ENCODE measurements at regions not wholly inside any gene's neighbourhood (a gene's known extent, or its start where the extent isn't known, plus 50 kb on each side); places are given as distances from the start of the nearest gene placed in this dataset.
A peak's percentile ranks its signal among the peaks of the same experiment; 100 is the strongest.

DNA sequence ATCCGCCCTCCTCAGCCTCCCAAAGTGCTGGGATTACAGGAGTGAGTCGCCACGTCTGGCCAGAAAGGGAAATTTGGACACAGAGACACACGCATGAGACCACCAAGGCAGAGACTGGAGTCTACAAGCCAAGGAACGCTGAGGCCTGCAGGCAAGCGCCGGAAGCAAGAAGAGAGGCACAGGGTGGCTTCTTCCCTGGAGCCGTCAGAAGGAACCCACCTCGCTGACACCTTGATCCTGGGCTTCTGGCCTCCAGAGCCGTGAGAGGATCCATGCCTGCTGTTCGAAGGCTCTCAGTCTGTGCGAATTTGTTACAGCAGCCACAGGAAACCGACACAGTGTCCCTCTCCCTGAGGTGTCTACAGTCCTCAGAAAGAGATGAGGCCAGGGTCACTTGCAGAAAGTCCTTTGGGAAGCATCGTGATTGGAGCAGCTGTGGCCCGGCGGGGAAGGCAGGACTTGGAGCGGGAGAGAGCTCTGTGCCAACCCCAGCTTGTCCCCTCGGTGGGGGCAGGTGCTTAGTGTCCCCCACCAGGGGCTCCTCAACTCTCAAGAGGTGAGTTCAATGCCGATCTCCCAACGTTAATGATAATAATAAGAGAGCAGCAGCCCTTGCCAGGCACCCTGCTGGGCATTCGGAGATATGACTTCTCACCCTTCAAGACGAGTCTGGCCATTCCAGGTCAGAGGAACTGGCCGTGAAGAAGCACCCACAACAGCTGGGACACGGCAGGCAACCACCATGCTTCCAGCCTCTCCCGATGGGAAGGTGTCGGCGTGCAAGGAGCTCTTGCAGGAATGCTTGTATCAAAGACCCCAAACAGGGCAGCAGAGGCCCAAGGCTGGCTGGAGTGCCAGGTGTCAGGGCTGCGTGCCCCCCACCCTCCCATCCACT, 68.4 kb upstream of the TNRC6C start:
- peak in 3 of 10 donors; percentile 4 to 77 (median 68) for DNase-seq
- intact Hi-C loops (cut with DNase I): loop anchor here (5.0 kb wide), 1 partner anchor 67 kb away; the partner anchor contains the start of gene TNRC6C

DNA sequence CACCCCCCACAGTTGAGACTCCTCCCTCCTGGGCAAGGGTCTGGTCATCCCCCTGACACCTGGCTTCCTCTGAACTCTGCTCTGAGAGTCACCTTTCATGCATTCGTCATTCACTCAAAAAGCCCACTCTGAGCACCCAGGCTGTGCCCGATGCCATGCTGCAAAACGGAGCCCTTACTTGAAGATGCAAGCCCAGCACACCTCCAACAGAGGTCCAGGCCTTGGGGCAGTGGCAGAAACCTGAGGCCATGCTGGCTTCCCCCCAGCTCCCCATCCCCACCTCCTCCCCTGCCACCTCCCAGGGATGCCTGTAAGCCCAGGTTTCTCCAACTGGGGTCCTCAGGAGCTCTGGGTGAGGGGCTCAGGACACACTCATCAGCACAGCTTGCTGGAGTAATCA, 67.7 kb upstream of the TNRC6C start:
- intact Hi-C loops (cut with DNase I): no loop called here
- peak in 2 of 10 donors; percentile 30 to 31 for DNase-seq

GRCh38 chr17:77891602-77892001, 66.9 kb upstream of the TNRC6C start:
- intact Hi-C loops (cut with DNase I): no loop called here
- DNase-seq: peak in 3 of 10 donors; percentile 25 to 68 (median 43)

GRCh38 chr17:77892031-77892430, 66.5 kb upstream of the TNRC6C start:
- intact Hi-C loops (cut with DNase I): no loop called here
- peak in 1 of 10 donors; percentile 46 for DNase-seq

GRCh38 chr17:77892469-77893143, 65.9 kb upstream of the TNRC6C start:
- intact Hi-C loops (cut with DNase I): no loop called here
- DNase-seq: peak in 3 of 10 donors; percentile 57 to 85 (median 85)

DNA sequence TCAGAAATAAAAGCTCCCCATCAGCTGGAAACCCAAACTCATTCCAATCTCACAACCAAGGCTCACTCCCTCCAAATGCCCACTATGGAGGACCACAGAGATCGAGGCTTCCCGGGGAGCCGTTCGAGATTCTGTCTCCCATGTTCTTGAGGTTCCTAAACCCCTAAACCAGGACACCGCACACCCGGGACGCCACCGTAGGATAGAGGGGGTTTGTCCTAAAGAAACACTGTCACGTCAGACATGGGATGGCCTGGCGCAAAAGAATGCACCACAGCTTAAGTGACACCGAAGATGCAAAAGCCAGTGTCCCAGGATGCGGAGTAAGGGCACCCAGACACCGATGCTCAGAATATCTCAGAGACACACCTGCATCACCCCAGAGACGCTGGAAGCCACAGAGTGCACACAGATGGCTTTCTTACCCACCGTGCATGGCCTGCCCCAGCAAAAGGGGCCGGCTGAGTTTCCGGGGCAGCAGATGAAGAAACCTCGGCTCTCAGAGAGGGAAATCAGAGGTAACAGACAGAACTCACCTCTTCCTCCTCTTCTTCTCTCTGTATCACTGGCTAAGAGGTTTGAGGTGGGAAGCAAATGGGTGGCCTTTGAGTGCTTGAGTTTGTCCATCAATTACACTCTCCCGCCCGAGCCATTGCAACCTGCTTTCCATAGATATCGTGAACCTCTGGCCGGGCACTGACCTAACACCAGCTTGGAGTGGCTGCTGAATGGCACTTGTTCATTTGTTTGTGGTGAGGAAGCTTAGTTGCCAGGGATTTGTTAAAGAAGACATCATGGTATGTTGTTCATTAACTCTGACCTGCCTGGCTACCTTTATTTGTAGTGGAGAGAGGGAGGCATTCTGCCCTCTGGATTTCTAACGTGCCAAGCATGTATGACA, 65.1 kb upstream of the TNRC6C start:
- intact Hi-C loops (cut with DNase I): no loop called here
- DNase-seq: peak in 2 of 10 donors; percentile 39 to 59

DNA sequence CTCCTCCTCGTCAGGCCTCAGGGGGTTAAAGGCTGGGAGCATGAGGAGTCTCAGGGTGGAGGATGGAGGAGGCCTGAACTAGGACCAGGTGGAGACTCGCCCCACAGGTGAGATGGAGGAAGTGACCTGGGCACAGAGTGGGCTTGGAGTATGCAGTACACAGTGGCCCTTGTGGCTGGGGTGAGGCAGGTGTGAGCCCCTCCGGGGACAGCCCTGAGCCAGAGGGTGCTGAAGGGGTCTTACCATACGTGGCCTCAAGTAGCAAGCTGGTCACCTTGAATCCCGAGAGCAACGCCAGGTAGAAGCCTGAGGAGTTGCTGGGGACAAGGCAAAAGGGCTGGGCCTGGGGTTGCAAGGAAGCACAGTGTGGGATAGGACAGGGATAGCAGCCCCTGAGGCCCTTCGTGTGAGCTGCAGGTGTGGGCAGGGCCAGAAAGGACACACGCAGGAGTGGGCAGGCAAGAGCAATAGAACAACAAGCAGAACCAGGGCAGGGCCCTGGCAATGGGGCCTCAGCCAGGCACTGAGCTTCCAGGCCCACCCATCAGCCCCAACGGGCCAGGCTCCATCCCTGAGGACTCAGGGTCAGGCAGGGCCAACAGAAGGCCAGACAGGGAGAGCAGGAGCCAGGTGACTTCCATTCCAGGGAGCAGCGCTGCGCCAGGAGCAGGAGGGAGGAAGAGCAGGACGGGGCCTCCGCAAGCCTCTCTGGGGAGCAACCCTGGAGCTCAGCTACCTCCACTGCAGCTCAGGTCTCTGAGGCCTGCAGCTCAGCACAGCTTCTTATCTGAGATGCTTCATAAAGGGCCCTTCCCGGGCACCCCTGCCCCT, 64.2 kb upstream of the TNRC6C start:
- intact Hi-C loops (cut with DNase I): no loop called here

GRCh38 chr17:77897741-77898301, 60.7 kb upstream of the TNRC6C start:
- intact Hi-C loops (cut with DNase I): no loop called here
- peak in 1 of 10 donors; percentile 62 for DNase-seq

More for the DNA sequence above, 64.2 kb upstream of the TNRC6C start:
- DNase-seq: peak in 2 of 10 donors; percentile 37 to 59

- intact Hi-C loops (cut with DNase I): no loop called here
- peak in 1 of 10 donors; percentile 54 for DNase-seq
These were observed 59.7 kb upstream of the TNRC6C start for GRCh38 chr17:77898521-77899434.

DNA sequence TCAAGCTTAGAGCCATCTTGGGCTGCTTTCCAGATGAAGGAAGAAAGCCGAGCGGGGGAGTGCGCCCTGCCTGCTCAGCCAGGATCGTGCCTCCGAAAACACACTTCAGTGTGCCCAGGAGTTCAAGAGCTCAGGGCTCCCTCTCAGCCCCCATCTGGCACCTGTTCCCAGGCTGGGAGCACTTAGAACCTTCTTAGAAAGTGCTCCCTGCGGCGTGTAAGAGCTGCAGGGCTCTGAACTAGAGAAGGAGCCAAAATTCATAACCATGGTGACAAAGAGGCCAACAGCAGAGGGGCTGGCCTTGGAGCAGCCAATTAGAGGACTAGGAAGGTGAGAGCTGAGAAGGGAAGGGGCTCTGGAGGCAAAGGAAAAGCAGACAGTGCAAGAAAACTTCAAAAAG, 59.0 kb upstream of the TNRC6C start:
- intact Hi-C loops (cut with DNase I): no loop called here
- DNase-seq: peak in 1 of 10 donors; percentile 61

DNA sequence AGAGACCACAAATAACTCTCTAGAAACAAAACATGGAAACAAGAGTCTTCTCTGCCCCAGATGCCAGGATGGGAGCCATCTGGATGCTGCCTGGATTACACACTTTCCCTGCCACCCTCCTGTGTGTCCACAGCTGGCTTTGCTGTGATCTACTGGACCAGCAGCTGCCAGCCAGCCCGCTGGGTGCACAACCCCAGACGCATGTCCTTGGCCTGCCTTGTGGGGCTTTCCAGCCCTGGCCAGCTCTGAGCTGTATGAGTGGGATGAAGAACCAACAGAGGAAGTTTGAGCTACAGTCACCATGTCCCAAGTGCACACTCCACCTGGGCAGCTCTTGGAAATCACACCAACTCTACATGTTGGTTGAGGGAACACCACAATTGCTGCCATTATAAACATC, 57.0 kb upstream of the TNRC6C start:
- intact Hi-C loops (cut with DNase I): no loop called here
- DNase-seq: peak in 1 of 10 donors; percentile 67

DNA sequence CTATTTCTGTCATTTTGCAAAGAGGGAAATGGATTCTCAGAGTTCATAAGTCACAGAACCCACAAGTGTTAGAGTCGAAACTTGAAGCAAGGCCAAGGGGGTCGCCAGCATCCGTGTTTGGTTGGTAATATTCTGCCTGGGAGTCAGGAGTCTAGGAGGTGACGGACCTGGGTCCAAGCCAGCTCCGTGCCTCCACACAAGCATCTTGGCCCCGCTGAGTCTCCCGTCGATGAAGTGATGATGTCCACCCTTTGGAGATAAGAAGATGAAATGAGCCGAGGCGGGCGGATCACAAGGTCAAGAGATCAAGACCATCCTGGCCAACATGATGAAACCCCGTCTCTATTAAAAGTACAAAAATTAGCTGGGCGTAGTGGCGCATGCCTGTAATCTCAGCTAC, 53.2 kb upstream of the TNRC6C start:
- intact Hi-C loops (cut with DNase I): no loop called here
- DNase-seq: peak in 1 of 10 donors; percentile 73

GRCh38 chr17:77905766-77906165, 52.7 kb upstream of the TNRC6C start:
- intact Hi-C loops (cut with DNase I): no loop called here

GRCh38 chr17:77906377-77906871, 52.1 kb upstream of the TNRC6C start:
- peak in 1 of 10 donors; percentile 70 for DNase-seq
- intact Hi-C loops (cut with DNase I): no loop called here

More at GRCh38 chr17:77905766-77906165, 52.7 kb upstream of the TNRC6C start:
- peak in 1 of 10 donors; percentile 39 for DNase-seq

DNA sequence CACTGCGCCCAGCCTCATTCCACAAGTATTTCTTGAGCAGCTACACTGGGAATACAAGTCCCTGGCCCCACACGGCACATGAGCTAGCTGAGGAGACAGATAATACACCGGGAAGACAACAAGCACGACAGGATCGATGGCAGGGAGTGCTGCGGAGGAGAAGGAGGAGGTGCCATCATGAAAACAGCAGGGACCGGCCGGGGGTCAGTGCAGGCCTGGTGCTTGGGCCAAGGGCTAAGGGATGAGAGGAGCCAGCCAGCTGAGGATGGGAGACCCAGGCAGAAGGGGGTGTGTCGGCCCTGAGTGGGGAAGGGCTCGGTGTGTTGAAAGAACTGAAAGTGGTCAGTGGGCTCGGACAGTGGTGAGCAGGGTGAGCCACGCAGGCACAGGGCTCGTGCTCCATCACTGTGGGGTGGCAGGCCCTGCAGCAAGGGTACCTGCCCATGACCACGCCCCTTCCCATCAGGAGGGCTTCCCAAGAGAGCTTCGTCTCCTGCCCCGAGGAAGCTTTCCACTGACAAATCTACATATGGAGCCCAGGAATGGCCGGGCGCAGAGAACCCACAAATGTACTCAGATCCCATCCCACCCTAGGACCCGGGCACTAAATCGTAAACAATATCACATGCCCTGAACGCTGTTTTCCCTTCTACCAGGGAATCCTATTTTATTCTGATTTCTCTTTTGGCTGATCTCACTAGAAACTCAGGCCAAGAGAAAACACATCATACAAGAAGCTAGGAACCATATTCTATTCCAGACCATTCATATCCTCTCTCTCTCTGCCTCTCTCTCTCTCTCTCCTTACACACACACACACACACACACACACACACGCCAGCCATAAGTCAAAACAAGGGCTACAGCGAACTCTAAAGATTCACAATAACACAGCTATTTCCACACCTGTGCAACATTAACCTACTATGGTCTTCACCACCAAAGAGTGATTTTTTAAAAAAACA, 50.7 kb upstream of the TNRC6C start:
- intact Hi-C loops (cut with DNase I): no loop called here
- DNase-seq: peak in 2 of 10 donors; percentile 37 to 64

DNA sequence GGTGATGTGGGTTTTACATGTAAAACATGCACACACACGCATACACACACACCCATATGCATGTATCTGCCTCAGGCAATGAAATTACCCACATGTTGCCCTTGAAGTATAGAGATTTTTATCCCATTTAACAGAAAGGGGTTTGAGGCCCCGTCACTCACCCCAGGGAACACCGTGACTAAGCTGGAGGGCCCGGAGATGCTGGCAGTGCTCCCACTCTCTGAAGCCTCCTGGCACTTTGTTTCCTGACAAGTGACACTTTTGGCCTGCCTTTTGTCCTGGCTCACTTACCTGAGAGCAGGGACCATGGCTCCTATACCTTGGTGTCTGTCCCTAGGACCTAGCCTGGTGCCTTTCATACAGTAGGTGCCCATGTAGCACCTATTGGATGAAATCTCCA, 50.0 kb upstream of the TNRC6C start:
- intact Hi-C loops (cut with DNase I): no loop called here
- DNase-seq: no peak
